ENCODE measurements at regions not wholly inside any gene's neighbourhood (a gene's known extent, or its start where the extent isn't known, plus 50 kb on each side); places are given as distances from the start of the nearest gene placed in this dataset.
"Not testable (repeated sequence)": the region's sequence is repeated elsewhere in the genome, so short reads cannot be mapped to it uniquely, and the experiment has no call there.

DNA sequence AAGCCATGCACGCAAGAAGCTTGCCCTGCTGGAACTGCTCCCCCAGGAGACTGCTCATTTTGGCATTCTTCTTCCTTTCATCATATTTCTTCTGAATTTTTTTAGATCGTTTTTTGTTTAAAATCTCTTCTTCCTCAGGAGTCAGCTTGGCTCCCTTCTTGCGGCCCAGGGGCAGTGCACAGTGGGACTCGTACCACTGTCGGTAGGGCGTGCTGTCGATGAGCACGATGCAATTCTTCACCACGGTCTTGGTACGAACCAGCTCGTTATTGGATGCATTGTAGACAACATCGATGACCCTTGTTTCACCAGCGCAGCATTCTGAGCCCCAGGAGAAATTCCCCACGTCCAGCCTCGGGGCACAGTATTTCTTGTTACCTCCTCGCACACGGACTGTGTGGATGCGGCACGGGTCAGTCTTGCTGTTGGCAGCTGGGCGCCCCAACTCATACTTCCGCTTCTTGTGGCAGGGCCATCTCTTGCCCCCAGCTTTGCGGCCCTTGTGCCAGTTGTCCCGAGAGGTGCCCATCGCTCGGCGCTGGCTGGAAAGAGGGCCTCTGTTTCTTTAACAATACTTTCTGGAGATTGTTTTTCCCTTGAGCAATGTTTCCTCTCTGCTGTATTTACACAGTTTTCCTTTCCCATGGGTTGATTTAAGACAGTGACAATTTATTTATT is 452.4 kb downstream of the TMEM121 start:
- Histone ChIP-seq H4K20me1 (ENCODE audit: control insufficient read depth, extremely low read depth, insufficient read depth, low read length) (no peaks in the 10 kb centered on the region), H3K9ac (ENCODE audit: insufficient read depth, low read length) (no peak overlapping the region), H3K4me1 (ENCODE audit: control insufficient read depth, extremely low read depth, insufficient read depth, low read length) (no peaks in the 10 kb centered on the region), H3K4me3 (replicated peaks in 1 of 4; ENCODE audit: control extremely low read depth in 1 of 4, insufficient read depth in 1 of 4, low read depth in 3 of 4, low read length in 4 of 4) (no peak overlapping the region), H2AFZ (ENCODE audit: low read length) (no peak overlapping the region), H3K27ac (ENCODE audit: insufficient read depth, low read length) (no peak overlapping the region), H3K27me3 (ENCODE audit: control insufficient read depth, insufficient read depth, low read length) (no peaks in the 10 kb centered on the region), H3K79me2 (ENCODE audit: control insufficient read depth, insufficient read depth, low read length) (no peaks in the 10 kb centered on the region), H3K4me2 (ENCODE audit: extremely low read depth, insufficient read depth, low read length) (no peak overlapping the region), H3K9me3 (ENCODE audit: control insufficient read depth, insufficient read depth, low read depth, low read length) (no peaks in the 10 kb centered on the region), H3K36me3 (ENCODE audit: control insufficient read depth, insufficient read depth, low read length) (no peaks in the 10 kb centered on the region)
- no peak for DNase-seq (ENCODE audit: low read depth in 2 of 2)
- TF ChIP-seq, protein P1, sequence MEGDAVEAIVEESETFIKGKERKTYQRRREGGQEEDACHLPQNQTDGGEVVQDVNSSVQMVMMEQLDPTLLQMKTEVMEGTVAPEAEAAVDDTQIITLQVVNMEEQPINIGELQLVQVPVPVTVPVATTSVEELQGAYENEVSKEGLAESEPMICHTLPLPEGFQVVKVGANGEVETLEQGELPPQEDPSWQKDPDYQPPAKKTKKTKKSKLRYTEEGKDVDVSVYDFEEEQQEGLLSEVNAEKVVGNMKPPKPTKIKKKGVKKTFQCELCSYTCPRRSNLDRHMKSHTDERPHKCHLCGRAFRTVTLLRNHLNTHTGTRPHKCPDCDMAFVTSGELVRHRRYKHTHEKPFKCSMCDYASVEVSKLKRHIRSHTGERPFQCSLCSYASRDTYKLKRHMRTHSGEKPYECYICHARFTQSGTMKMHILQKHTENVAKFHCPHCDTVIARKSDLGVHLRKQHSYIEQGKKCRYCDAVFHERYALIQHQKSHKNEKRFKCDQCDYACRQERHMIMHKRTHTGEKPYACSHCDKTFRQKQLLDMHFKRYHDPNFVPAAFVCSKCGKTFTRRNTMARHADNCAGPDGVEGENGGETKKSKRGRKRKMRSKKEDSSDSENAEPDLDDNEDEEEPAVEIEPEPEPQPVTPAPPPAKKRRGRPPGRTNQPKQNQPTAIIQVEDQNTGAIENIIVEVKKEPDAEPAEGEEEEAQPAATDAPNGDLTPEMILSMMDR (conservative IDR thresholded peaks at IDR 0.05 in 1 of 2, IDR thresholded peaks at IDR 0.05 in 1 of 2; ENCODE audit: low read depth in 1 of 2, low read length in 2 of 2) = no peak
- TF ChIP-seq EZH2 (IDR thresholded peaks at IDR 0.05; ENCODE audit: low read length, missing control alignments) = no peak

- Histone ChIP-seq H3K9ac (ENCODE audit: insufficient read depth, low read length) (no peak overlapping the region), H3K4me2 (ENCODE audit: extremely low read depth, insufficient read depth, low read length) (no peak overlapping the region), H3K79me2 (ENCODE audit: control insufficient read depth, insufficient read depth, low read length) (no peaks in the 10 kb centered on the region), H3K4me1 (ENCODE audit: control insufficient read depth, extremely low read depth, insufficient read depth, low read length) (no peaks in the 10 kb centered on the region), H3K27ac (ENCODE audit: insufficient read depth, low read length) (no peak overlapping the region), H3K27me3 (ENCODE audit: control insufficient read depth, insufficient read depth, low read length) (no peaks in the 10 kb centered on the region), H3K4me3 (replicated peaks in 1 of 4; ENCODE audit: control extremely low read depth in 1 of 4, insufficient read depth in 1 of 4, low read depth in 3 of 4, low read length in 4 of 4) (no peak overlapping the region), H3K9me3 (ENCODE audit: control insufficient read depth, insufficient read depth, low read depth, low read length) (no peaks in the 10 kb centered on the region), H3K36me3 (ENCODE audit: control insufficient read depth, insufficient read depth, low read length) (no peaks in the 10 kb centered on the region), H2AFZ (ENCODE audit: low read length) (no peak overlapping the region), H4K20me1 (ENCODE audit: control insufficient read depth, extremely low read depth, insufficient read depth, low read length) (no peaks in the 10 kb centered on the region)
- no peak for DNase-seq (ENCODE audit: low read depth in 2 of 2)
- TF ChIP-seq, protein P1 (conservative IDR thresholded peaks at IDR 0.05 in 1 of 2, IDR thresholded peaks at IDR 0.05 in 1 of 2; ENCODE audit: low read depth in 1 of 2, low read length in 2 of 2) = no peak
- no peak for TF ChIP-seq EZH2 (IDR thresholded peaks at IDR 0.05; ENCODE audit: low read length, missing control alignments)
Observed at GRCh38 chr14:105979446-105979845, 453.1 kb downstream of the TMEM121 start.

DNA sequence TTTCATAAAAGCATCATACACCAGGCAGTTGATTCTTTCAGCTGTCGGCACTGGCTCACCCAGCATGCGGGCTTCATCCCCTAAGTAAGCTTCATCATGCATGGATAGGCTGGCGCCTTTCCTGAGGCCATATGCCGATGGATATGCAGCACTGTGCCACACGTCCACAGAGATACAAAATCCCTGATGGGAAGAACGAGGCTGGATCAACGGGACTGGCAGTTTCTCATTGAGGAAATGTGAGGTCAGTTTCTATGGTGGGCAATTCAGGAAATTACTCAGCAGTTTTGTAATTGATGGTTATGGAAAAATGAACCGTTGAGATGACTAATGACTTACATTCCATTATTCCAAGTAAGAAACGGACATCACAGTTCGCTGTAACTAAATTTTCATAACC is 453.8 kb downstream of the TMEM121 start:
- H3K27ac ChIP-seq (ENCODE audit: insufficient read depth, low read length) = no peak overlapping the region
- no peak overlapping the region for H3K9ac ChIP-seq (ENCODE audit: insufficient read depth, low read length)
- H3K36me3 ChIP-seq (ENCODE audit: control insufficient read depth, insufficient read depth, low read length) = no peaks in the 10 kb centered on the region
- no peaks in the 10 kb centered on the region for H3K4me1 ChIP-seq (ENCODE audit: control insufficient read depth, extremely low read depth, insufficient read depth, low read length)
- H4K20me1 ChIP-seq (ENCODE audit: control insufficient read depth, extremely low read depth, insufficient read depth, low read length) = no peaks in the 10 kb centered on the region
- no peak for DNase-seq (ENCODE audit: low read depth in 2 of 2)
- no peak for TF ChIP-seq EZH2 (IDR thresholded peaks at IDR 0.05; ENCODE audit: low read length, missing control alignments)
- TF ChIP-seq, protein P1 (conservative IDR thresholded peaks at IDR 0.05 in 1 of 2, IDR thresholded peaks at IDR 0.05 in 1 of 2; ENCODE audit: low read depth in 1 of 2, low read length in 2 of 2) = no peak
- no peak overlapping the region for H3K4me2 ChIP-seq (ENCODE audit: extremely low read depth, insufficient read depth, low read length)
- no peaks in the 10 kb centered on the region for H3K27me3 ChIP-seq (ENCODE audit: control insufficient read depth, insufficient read depth, low read length)
- H3K9me3 ChIP-seq (ENCODE audit: control insufficient read depth, insufficient read depth, low read depth, low read length) = no peaks in the 10 kb centered on the region
- H3K79me2 ChIP-seq (ENCODE audit: control insufficient read depth, insufficient read depth, low read length) = no peaks in the 10 kb centered on the region
- H2AFZ ChIP-seq (ENCODE audit: low read length) = no peak overlapping the region
- H3K4me3 ChIP-seq (replicated peaks in 1 of 4; ENCODE audit: control extremely low read depth in 1 of 4, insufficient read depth in 1 of 4, low read depth in 3 of 4, low read length in 4 of 4) = no peak overlapping the region

DNA sequence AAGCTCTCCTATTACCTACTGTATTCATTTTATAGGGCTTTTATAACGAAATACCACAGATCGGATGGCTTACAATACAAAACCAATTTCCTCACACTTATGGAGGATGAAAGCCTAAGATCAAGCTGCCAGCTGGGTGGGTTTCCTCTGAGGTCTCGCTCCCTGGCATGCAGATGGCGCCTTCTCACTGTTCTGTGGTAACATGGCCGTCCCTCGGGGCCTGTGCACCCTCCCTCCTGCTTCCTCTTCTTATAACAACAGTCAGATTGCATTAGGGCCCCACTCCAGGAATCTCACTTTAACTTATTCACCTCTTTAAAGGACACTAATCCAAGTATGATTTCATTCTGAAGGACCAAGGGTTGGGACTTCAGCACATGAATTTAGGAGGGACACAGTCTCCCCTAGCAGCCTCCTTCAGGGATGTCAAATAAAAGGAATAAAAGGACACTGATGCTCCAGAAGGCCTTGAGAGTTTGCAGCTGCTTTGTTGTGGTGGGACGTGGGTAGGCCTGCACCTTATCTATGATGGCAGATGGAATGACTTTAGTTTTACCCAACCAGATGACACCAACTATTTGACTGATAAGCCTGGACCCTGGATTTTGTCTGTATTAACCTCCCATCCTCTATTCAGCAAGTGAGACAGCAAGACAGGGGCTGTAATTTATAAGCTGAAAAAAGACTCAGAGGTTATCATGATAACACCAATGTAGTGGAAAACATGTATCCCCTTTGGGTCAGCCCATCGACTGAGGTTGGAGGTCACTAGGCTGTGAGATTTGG is 455.3 kb downstream of the TMEM121 start:
- H3K79me2 ChIP-seq (ENCODE audit: control insufficient read depth, insufficient read depth, low read length); H3K27me3 ChIP-seq (ENCODE audit: control insufficient read depth, insufficient read depth, low read length); H3K9ac ChIP-seq (ENCODE audit: insufficient read depth, low read length); H2AFZ ChIP-seq (ENCODE audit: low read length); H3K4me1 ChIP-seq (ENCODE audit: control insufficient read depth, extremely low read depth, insufficient read depth, low read length); H3K9me3 ChIP-seq (ENCODE audit: control insufficient read depth, insufficient read depth, low read depth, low read length); DNase-seq (ENCODE audit: low read depth in 2 of 2); H3K4me3 ChIP-seq (replicated peaks in 1 of 4; ENCODE audit: control extremely low read depth in 1 of 4, insufficient read depth in 1 of 4, low read depth in 3 of 4, low read length in 4 of 4); H3K36me3 ChIP-seq (ENCODE audit: control insufficient read depth, insufficient read depth, low read length); H3K4me2 ChIP-seq (ENCODE audit: extremely low read depth, insufficient read depth, low read length); H3K27ac ChIP-seq (ENCODE audit: insufficient read depth, low read length); H4K20me1 ChIP-seq (ENCODE audit: control insufficient read depth, extremely low read depth, insufficient read depth, low read length): not testable (repeated sequence)
